Chondrocyte (in vitro differentiated cells): ENCODE measurements at regions not wholly inside any gene's neighbourhood (a gene's known extent, or its start where the extent isn't known, plus 50 kb on each side); places are given as distances from the start of the nearest gene placed in this dataset.
"Not testable (repeated sequence)": the region's sequence is repeated elsewhere in the genome, so short reads cannot be mapped to it uniquely, and the experiment has no call there.

Experiments used
- DNase-seq: peaks from one replicate; pipeline ENCODE4 v3.0.0; 2021; ENCODE audit warnings: mixed read lengths, low spot score
- H3K27ac Mint-ChIP-seq: one replicate; pipeline ENCODE4 v1.8.0; 2021; ENCODE audit warnings: mild to moderate bottlenecking, moderate library complexity, mixed read lengths; ENCODE audit not compliant: unreplicated experiment
- H3K27me3 Mint-ChIP-seq: 2 replicates; pipeline ENCODE4 v1.8.0; 2021; ENCODE audit warnings: low read depth, mixed read lengths
- H3K36me3 Mint-ChIP-seq: 2 replicates; pipeline ENCODE4 v1.8.0; 2021; ENCODE audit warnings: low read depth, mixed read lengths
- H3K4me1 Mint-ChIP-seq: 2 replicates; pipeline ENCODE4 v1.8.0; 2021; ENCODE audit warnings: low read depth, mild to moderate bottlenecking, mixed read lengths
- H3K4me3 Mint-ChIP-seq: one replicate; pipeline ENCODE4 v1.8.0; 2021; ENCODE audit warnings: mild to moderate bottlenecking, moderate library complexity, mixed read lengths; ENCODE audit not compliant: unreplicated experiment
- H3K9me3 Mint-ChIP-seq: 2 replicates; pipeline ENCODE4 v1.8.0; 2021; ENCODE audit warnings: low read depth, mixed read lengths
- TF ChIP-seq, protein P1 (sequence below): fragments of 200-600 bp; sonication (generic); IDR thresholded peaks from 2 replicates; pipeline ENCODE4 v1.5.0; 2021; ENCODE audit warnings: antibody characterized with exemption, mild to moderate bottlenecking, moderate library complexity

GRCh38 chr11:23480736-23481135, 620.5 kb upstream of the CCDC179 start:
- no peak overlapping the region for H3K4me3 Mint-ChIP-seq
- H3K36me3 Mint-ChIP-seq = peaks cover 2% of the 10 kb centered on the region
- DNase-seq = no peak
- TF ChIP-seq, protein P1, sequence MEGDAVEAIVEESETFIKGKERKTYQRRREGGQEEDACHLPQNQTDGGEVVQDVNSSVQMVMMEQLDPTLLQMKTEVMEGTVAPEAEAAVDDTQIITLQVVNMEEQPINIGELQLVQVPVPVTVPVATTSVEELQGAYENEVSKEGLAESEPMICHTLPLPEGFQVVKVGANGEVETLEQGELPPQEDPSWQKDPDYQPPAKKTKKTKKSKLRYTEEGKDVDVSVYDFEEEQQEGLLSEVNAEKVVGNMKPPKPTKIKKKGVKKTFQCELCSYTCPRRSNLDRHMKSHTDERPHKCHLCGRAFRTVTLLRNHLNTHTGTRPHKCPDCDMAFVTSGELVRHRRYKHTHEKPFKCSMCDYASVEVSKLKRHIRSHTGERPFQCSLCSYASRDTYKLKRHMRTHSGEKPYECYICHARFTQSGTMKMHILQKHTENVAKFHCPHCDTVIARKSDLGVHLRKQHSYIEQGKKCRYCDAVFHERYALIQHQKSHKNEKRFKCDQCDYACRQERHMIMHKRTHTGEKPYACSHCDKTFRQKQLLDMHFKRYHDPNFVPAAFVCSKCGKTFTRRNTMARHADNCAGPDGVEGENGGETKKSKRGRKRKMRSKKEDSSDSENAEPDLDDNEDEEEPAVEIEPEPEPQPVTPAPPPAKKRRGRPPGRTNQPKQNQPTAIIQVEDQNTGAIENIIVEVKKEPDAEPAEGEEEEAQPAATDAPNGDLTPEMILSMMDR = no peak
- no peaks in the 10 kb centered on the region for H3K4me1 Mint-ChIP-seq
- peaks cover 10% of the 10 kb centered on the region for H3K9me3 Mint-ChIP-seq
- H3K27me3 Mint-ChIP-seq = peaks cover 3% of the 10 kb centered on the region
- H3K27ac Mint-ChIP-seq = no peak overlapping the region

DNA sequence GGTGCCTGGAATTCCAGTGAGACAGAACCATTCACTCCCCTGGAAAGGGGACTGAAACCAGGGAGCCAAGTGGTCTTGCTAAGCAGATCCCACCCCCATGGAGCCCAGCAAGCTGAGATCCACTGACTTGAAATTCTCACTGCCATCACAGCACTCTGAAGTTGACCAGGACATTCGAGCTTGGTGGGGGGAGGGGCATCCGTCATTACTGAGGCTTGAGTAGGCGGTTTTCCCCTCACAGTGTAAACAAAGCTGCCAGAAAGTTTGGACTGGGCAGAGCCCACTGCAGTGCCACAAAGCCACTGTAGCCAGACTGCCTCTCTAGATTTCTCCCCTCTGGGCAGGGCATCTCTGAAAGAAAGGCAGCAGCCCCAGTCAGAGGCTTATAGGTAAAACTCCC, 623.9 kb upstream of the CCDC179 start:
- not testable (repeated sequence) for H3K4me1 Mint-ChIP-seq, H3K27ac Mint-ChIP-seq, DNase-seq, H3K27me3 Mint-ChIP-seq, H3K4me3 Mint-ChIP-seq
- H3K36me3 Mint-ChIP-seq = peaks cover 23% of the 10 kb centered on the region
- peaks cover 41% of the 10 kb centered on the region for H3K9me3 Mint-ChIP-seq

DNA sequence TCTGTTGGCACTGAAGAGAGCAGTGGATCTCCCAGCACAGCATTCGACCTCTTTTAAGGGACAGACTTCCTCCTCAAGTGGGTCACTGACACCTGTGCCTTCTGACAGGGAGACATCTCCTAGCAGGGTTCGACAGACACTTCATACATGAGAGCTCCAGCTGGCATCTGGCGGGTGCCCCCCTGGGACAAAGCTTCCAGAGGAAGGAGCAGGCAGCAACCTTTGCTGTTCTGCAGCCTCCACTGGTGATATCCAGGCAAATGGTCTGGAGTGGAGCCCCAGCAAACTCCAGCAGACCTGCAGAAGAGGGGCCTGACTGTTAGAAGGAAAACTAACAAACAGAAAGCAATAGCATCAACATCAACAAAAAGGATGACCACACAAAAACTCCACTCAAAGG, 624.3 kb upstream of the CCDC179 start:
- H3K36me3 Mint-ChIP-seq = peaks cover 25% of the 10 kb centered on the region
- peaks cover 43% of the 10 kb centered on the region for H3K9me3 Mint-ChIP-seq
- not testable (repeated sequence) for H3K4me1 Mint-ChIP-seq, H3K4me3 Mint-ChIP-seq, H3K27me3 Mint-ChIP-seq, DNase-seq, H3K27ac Mint-ChIP-seq

GRCh38 chr11:23490557-23491235, 630.4 kb upstream of the CCDC179 start:
- peaks cover 24% of the 10 kb centered on the region for H3K36me3 Mint-ChIP-seq
- DNase-seq = no peak
- no peak overlapping the region for H3K4me3 Mint-ChIP-seq

GRCh38 chr11:23494981-23495380, 634.7 kb upstream of the CCDC179 start:
- Mint-ChIP-seq H3K4me3 (no peak overlapping the region), H3K27ac (no peak overlapping the region), H3K4me1 (no peaks in the 10 kb centered on the region), H3K36me3 (no peaks in the 10 kb centered on the region), H3K27me3 (peaks cover 16% of the 10 kb centered on the region), H3K9me3 (no peaks in the 10 kb centered on the region)
- no peak for DNase-seq
- TF ChIP-seq, protein P1 = no peak

More at GRCh38 chr11:23490557-23491235, 630.4 kb upstream of the CCDC179 start:
- TF ChIP-seq, protein P1 = no peak
- peaks cover 34% of the 10 kb centered on the region for H3K9me3 Mint-ChIP-seq
- no peak overlapping the region for H3K27ac Mint-ChIP-seq
- no peaks in the 10 kb centered on the region for H3K4me1 Mint-ChIP-seq
- H3K27me3 Mint-ChIP-seq = peaks cover 16% of the 10 kb centered on the region

DNA sequence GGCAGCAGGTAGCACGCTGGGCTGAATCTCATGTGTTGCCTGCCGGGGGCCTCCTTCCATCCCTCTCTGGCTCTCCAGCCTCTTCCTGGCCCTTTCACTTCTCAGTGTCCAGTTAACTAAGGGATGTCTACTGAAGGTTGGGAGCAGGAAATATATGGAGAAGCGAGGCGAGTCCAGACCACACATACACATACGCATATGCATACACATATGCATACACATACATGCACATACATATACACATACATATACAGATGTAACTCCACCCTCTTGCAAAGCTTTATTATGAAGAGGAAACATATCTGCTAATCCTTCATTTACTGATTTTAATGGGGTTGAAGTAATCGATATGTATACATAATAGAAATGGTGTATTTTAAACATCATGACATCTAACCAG, 636.1 kb upstream of the CCDC179 start:
- DNase-seq = no peak
- peaks cover 13% of the 10 kb centered on the region for H3K27me3 Mint-ChIP-seq
- no peak overlapping the region for H3K27ac Mint-ChIP-seq
- H3K4me1 Mint-ChIP-seq = no peaks in the 10 kb centered on the region
- TF ChIP-seq, protein P1 = no peak
- no peaks in the 10 kb centered on the region for H3K36me3 Mint-ChIP-seq
- no peaks in the 10 kb centered on the region for H3K9me3 Mint-ChIP-seq
- no peak overlapping the region for H3K4me3 Mint-ChIP-seq
